Activated CD4-positive, alpha-beta T cell treated with anti-CD3 and anti-CD28 coated beads for 48 hours (primary cell): ENCODE measurements at regions not wholly inside any gene's neighbourhood (a gene's known extent, or its start where the extent isn't known, plus 50 kb on each side); places are given as distances from the start of the nearest gene placed in this dataset.

ENCODE experiments used
- DNase-seq: peaks from one replicate; pipeline ENCODE4 v3.0.0-alpha.2; 2020

DNA sequence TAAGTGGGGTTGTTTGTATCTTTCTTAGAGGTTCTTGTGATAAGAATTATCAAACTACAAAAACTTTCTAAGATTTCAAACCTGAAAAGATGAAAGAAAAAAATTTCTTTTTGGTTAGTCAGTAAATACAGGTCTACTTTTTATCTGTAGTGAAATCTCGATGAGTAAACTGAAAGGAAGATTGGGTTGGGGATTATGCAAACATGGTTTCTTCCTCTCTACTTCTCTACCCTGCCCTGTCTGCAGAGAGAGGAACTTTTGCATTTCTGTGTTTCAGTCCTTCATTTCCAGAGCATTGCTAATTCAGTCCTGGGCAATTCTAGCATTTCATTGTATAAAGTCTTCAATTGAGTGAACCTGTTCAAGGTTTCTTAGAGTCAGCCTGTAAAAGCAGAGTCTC is 51.6 kb upstream of the IL2 start:
- no peak for DNase-seq
